C4-2B (cell line): ENCODE measurements at regions not wholly inside any gene's neighbourhood (a gene's known extent, or its start where the extent isn't known, plus 50 kb on each side); places are given as distances from the start of the nearest gene placed in this dataset.

Experiments
- ZFX ChIP-seq: fragments of 450-650 bp; IDR thresholded peaks from 2 replicates; pipeline ENCODE4 v1.6.1; 2017
- TF ChIP-seq, protein P1 (sequence below): fragments of 450-650 bp; conservative IDR thresholded peaks from 2 replicates; pipeline ENCODE4 v1.5.1; 2017; ENCODE audit warnings: mild to moderate bottlenecking

GRCh38 chr4:23005691-23006090 lies 313.0 kb downstream of the GBA3 start:
- TF ChIP-seq, protein P1, sequence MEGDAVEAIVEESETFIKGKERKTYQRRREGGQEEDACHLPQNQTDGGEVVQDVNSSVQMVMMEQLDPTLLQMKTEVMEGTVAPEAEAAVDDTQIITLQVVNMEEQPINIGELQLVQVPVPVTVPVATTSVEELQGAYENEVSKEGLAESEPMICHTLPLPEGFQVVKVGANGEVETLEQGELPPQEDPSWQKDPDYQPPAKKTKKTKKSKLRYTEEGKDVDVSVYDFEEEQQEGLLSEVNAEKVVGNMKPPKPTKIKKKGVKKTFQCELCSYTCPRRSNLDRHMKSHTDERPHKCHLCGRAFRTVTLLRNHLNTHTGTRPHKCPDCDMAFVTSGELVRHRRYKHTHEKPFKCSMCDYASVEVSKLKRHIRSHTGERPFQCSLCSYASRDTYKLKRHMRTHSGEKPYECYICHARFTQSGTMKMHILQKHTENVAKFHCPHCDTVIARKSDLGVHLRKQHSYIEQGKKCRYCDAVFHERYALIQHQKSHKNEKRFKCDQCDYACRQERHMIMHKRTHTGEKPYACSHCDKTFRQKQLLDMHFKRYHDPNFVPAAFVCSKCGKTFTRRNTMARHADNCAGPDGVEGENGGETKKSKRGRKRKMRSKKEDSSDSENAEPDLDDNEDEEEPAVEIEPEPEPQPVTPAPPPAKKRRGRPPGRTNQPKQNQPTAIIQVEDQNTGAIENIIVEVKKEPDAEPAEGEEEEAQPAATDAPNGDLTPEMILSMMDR = no peak
- TF ChIP-seq ZFX = no peak
